ENCODE measurements at regions not wholly inside any gene's neighbourhood (a gene's known extent, or its start where the extent isn't known, plus 50 kb on each side); places are given as distances from the start of the nearest gene placed in this dataset.

DNA sequence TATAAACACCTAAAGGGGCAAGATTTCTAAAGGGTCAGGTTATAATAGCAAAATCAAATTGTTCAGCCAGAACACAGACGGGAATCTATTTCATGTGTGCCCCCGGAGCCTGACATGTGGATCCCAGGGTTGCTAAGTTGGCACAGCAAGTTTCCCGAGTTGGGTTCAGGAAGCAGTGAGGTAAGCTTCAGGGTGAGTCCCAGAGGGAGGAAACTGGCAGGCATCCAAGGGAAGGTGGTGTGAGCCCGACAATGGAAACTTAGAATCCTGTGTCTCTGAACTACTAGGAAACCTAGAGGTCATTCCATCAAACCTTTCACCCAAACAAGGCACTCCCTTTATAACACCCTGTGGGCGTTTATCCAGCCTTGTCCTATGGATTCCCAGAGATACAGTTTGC is 98.4 kb downstream of the ADRB2 start:
- no peak overlapping the region for H3K4me3 ChIP-seq (ENCODE audit: low read length)
- TF ChIP-seq CTCF (conservative IDR thresholded peaks at IDR 0.05; ENCODE audit: low read depth, low read length), result no peak
- no peak for DNase-seq (ENCODE audit: low read depth)

- TF ChIP-seq CTCF (conservative IDR thresholded peaks at IDR 0.05; ENCODE audit: low read depth, low read length), result no peak
- H3K4me3 ChIP-seq (ENCODE audit: low read length), result no peak overlapping the region
- no peak for DNase-seq (ENCODE audit: low read depth)
Measured at GRCh38 chr5:148926207-148926606, 99.8 kb downstream of the ADRB2 start.

DNA sequence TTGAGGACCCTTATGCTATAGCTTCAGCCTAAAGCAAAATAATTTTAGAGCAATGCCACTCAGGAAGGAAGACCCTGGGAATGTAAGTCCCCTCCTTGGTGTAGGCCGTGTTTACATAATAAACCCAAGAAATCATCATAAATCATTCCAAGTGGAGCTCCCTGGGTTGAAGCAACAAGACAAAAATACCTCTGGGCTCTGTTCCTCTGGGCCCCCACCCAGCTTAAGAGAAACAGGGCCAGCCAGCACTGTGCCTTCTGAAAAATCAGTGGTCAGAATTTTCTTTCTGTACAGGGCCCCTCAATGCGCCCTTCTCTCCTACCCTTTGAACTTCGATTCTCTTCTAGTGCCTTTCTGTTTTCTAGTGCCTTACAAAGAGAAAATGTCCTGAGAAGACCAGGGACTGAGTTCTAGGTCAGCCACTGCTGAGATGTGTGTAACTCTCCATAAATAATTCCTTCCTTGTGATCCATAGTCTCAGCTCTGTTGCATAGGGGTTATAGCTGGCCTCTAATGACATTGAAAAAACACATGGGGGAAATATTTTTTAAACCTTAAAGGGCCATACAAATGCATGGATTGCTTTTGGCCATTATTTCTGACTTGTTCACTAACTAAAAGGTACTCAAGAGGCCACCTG is 101.0 kb downstream of the ADRB2 start:
- H3K4me3 ChIP-seq (ENCODE audit: low read length), result no peak overlapping the region
- DNase-seq (ENCODE audit: low read depth), result no peak
- no peak for TF ChIP-seq CTCF (conservative IDR thresholded peaks at IDR 0.05; ENCODE audit: low read depth, low read length)

DNA sequence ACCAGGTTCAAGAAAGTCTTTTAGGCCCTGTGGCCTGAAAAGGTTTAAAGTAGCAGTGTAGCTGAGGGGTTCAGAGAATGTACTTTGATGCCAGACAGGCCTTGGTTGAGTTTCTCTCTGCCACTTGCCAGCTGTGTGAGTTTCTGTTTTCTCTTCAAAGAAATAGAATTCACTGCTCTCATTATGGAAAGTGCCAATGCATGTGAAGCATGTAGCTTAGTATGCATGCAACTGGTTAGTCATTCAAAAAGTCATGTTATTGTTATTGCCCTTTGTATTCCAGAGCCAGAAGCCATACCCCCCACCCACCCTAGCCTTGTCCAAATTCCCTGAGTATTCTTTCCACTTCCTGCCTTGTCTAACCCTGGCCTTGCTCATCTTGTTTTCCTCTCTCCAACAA is 101.7 kb downstream of the ADRB2 start:
- no peak for TF ChIP-seq CTCF (conservative IDR thresholded peaks at IDR 0.05; ENCODE audit: low read depth, low read length)
- no peak overlapping the region for H3K4me3 ChIP-seq (ENCODE audit: low read length)
- no peak for DNase-seq (ENCODE audit: low read depth)

DNA sequence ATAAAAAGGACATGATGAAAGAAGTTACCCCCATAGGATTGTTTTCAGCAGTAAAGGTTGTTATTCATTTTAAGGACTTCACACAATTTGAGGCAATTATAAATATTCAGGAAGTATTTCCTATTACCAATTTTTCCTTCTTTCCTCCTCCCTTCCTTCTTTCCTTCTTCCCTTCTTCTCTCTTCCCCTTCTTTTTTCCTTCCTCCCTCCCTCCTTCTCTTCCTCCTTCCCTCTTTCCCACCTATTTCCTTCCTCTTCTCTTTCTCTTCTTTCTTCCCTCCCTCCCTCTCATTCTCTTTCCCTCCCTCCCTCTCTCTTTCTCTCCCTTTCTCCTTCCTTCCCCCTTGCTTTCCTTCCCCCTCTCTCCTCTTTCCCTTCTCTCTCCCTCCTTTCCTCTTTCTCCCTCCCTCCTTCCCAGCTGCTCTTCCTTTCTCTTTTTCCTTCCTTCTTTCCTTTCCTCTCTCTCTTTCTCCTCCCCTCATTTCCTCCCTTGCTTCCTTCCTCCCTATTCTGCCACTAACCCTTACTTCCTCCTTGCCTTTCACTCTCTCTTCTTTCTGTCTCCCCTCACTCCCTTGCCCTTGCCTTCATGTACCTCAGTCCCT is 105.1 kb downstream of the ADRB2 start:
- TF ChIP-seq CTCF (conservative IDR thresholded peaks at IDR 0.05; ENCODE audit: low read depth, low read length), result no peak
- no peak overlapping the region for H3K4me3 ChIP-seq (ENCODE audit: low read length)
- no peak for DNase-seq (ENCODE audit: low read depth)

GRCh38 chr5:148932355-148932935 is 106.0 kb downstream of the ADRB2 start:
- H3K4me3 ChIP-seq (ENCODE audit: low read length), result no peak overlapping the region
- no peak for TF ChIP-seq CTCF (conservative IDR thresholded peaks at IDR 0.05; ENCODE audit: low read depth, low read length)
- no peak for DNase-seq (ENCODE audit: low read depth)

DNA sequence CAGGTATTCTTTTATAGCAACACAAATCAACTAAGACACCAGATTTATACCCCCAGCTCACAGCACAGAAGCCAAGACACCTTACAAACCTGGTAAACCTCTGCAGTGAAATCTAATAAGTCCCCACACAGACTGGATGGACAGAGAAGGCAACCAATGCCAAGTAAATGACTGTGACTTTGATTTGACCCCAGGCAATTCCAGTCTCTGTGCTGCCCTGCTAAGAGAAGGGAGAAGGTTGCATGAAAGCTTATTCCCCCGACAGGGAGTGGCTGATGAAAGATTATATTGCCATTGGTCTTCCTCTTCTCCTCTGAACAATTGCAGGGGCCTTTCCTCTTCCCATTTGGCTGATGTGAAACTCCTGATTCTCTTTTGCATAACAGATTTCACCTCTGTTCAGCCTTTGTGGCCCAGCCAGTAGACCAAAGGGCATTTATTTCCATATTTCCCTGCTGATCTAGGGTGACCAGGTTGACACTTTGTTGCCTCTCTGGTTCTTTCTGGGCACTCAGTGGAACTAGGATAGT is 107.6 kb downstream of the ADRB2 start:
- DNase-seq (ENCODE audit: low read depth), result no peak
- no peak for TF ChIP-seq CTCF (conservative IDR thresholded peaks at IDR 0.05; ENCODE audit: low read depth, low read length)
- no peak overlapping the region for H3K4me3 ChIP-seq (ENCODE audit: low read length)
